Activated CD8-positive, alpha-beta T cell treated with anti-CD3 and anti-CD28 coated beads, Interleukin-2, amount 10 ng/mL, durations not matched to agents 7 days and 5 days (primary cell): ENCODE measurements at regions not wholly inside any gene's neighbourhood (a gene's known extent, or its start where the extent isn't known, plus 50 kb on each side); places are given as distances from the start of the nearest gene placed in this dataset.

Source experiments
- ATAC-seq: fragments of 150-1000 bp; cut with Tn5 transposase; one replicate; pipeline ENCODE4 v1.10.0; 2021; ENCODE audit warnings: moderate library complexity
- CTCF ChIA-PET: fragments of 350-600 bp; sonication (Branson Sonifier 250); formaldehyde crosslinking; loops from one replicate; lab custom pipeline; 2021; ENCODE audit warnings: antibody characterized with exemption; lab: Charles Lee
- POLR2A ChIA-PET: fragments of 350-600 bp; sonication (Branson Sonifier 250); formaldehyde crosslinking; loops from one replicate; lab custom pipeline; 2021; ENCODE audit warnings: antibody characterized with exemption; lab: Charles Lee
- DNase-seq: peaks from one replicate; pipeline ENCODE4 v3.0.0-alpha.2; 2020
- H3K27ac Mint-ChIP-seq: one replicate; pipeline ENCODE4 v1.8.0; 2021; ENCODE audit warnings: mild to moderate bottlenecking, mixed read lengths
- H3K27me3 Mint-ChIP-seq: one replicate; pipeline ENCODE4 v1.8.0; 2021; ENCODE audit warnings: low read depth, mixed read lengths
- H3K36me3 Mint-ChIP-seq: one replicate; pipeline ENCODE4 v1.8.0; 2021; ENCODE audit warnings: low read depth, mixed read lengths
- H3K4me1 Mint-ChIP-seq: one replicate; pipeline ENCODE4 v1.8.0; 2021; ENCODE audit warnings: low read depth, mixed read lengths
- H3K4me3 Mint-ChIP-seq: one replicate; pipeline ENCODE4 v1.8.0; 2021; ENCODE audit warnings: mild to moderate bottlenecking, mixed read lengths
- H3K9me3 Mint-ChIP-seq: one replicate; pipeline ENCODE4 v1.8.0; 2022; ENCODE audit warnings: mixed read lengths; ENCODE audit not compliant: insufficient read depth

GRCh38 chr6:169912266-169913095 lies 161.1 kb downstream of the ERMARD start:
- no peak for ATAC-seq
- CTCF ChIA-PET = no interaction called here

GRCh38 chr6:169911264-169912263 lies 160.1 kb downstream of the ERMARD start:
- H3K27ac Mint-ChIP-seq = no peak overlapping the region
- H3K9me3 Mint-ChIP-seq = no peaks in the 10 kb centered on the region
- peaks cover 3% of the 10 kb centered on the region for H3K4me1 Mint-ChIP-seq
- DNase-seq (no peak), ATAC-seq (no peak)
- CTCF ChIA-PET = no interaction called here
- peaks cover 21% of the 10 kb centered on the region for H3K27me3 Mint-ChIP-seq
- no peaks in the 10 kb centered on the region for H3K36me3 Mint-ChIP-seq
- H3K4me3 Mint-ChIP-seq = no peak overlapping the region
- POLR2A ChIA-PET = no interaction called here

More at GRCh38 chr6:169912266-169913095, 161.1 kb downstream of the ERMARD start:
- H3K9me3 Mint-ChIP-seq = no peaks in the 10 kb centered on the region
- H3K27me3 Mint-ChIP-seq = peaks cover 21% of the 10 kb centered on the region
- H3K36me3 Mint-ChIP-seq = no peaks in the 10 kb centered on the region
- no peak for DNase-seq
- H3K4me3 Mint-ChIP-seq = no peak overlapping the region
- POLR2A ChIA-PET = no interaction called here
- H3K27ac Mint-ChIP-seq = no peak overlapping the region
- H3K4me1 Mint-ChIP-seq = peaks cover 3% of the 10 kb centered on the region

GRCh38 chr6:169909113-169909512 lies 157.7 kb downstream of the ERMARD start:
- ATAC-seq (no peak), DNase-seq (no peak)
- H3K9me3 Mint-ChIP-seq = no peaks in the 10 kb centered on the region
- ChIA-PET POLR2A (no interaction called here), CTCF (no interaction called here)
- no peak overlapping the region for H3K4me3 Mint-ChIP-seq
- no peak overlapping the region for H3K27ac Mint-ChIP-seq
- peaks cover 15% of the 10 kb centered on the region for H3K27me3 Mint-ChIP-seq
- H3K36me3 Mint-ChIP-seq = no peaks in the 10 kb centered on the region
- peaks cover 3% of the 10 kb centered on the region for H3K4me1 Mint-ChIP-seq

- H3K36me3 Mint-ChIP-seq = no peaks in the 10 kb centered on the region
- H3K9me3 Mint-ChIP-seq = no peaks in the 10 kb centered on the region
- no peak overlapping the region for H3K4me3 Mint-ChIP-seq
- CTCF ChIA-PET = no interaction called here
- no peak overlapping the region for H3K27ac Mint-ChIP-seq
- H3K4me1 Mint-ChIP-seq = peaks cover 3% of the 10 kb centered on the region
- H3K27me3 Mint-ChIP-seq = peaks cover 10% of the 10 kb centered on the region
- DNase-seq (no peak), ATAC-seq (no peak)
- POLR2A ChIA-PET = no interaction called here
These were observed 157.0 kb downstream of the ERMARD start for GRCh38 chr6:169908403-169908933.

- ATAC-seq (no peak), DNase-seq (no peak)
- no peak overlapping the region for H3K27ac Mint-ChIP-seq
- ChIA-PET CTCF (no interaction called here), POLR2A (no interaction called here)
- no peaks in the 10 kb centered on the region for H3K9me3 Mint-ChIP-seq
- H3K4me3 Mint-ChIP-seq = no peak overlapping the region
- no peaks in the 10 kb centered on the region for H3K4me1 Mint-ChIP-seq
- H3K36me3 Mint-ChIP-seq = no peaks in the 10 kb centered on the region
- peaks cover 7% of the 10 kb centered on the region for H3K27me3 Mint-ChIP-seq
These were observed 156.1 kb downstream of the ERMARD start for GRCh38 chr6:169907419-169908115.

- DNase-seq = no peak
- Mint-ChIP-seq H3K4me3 (no peak overlapping the region), H3K36me3 (no peaks in the 10 kb centered on the region), H3K27ac (no peak overlapping the region), H3K27me3 (peaks cover 3% of the 10 kb centered on the region), H3K9me3 (no peaks in the 10 kb centered on the region), H3K4me1 (no peaks in the 10 kb centered on the region)
- POLR2A ChIA-PET = no interaction called here
- no peak for ATAC-seq
- CTCF ChIA-PET = no interaction called here
These were observed 155.4 kb downstream of the ERMARD start for GRCh38 chr6:169906688-169907418.

GRCh38 chr6:169906004-169906687 lies 154.7 kb downstream of the ERMARD start:
- no peak overlapping the region for H3K4me3 Mint-ChIP-seq
- no peaks in the 10 kb centered on the region for H3K36me3 Mint-ChIP-seq
- no peaks in the 10 kb centered on the region for H3K4me1 Mint-ChIP-seq
- ATAC-seq (no peak), DNase-seq (no peak)
- ChIA-PET POLR2A (no interaction called here), CTCF (no interaction called here)
- H3K27me3 Mint-ChIP-seq = peaks cover 3% of the 10 kb centered on the region
- H3K9me3 Mint-ChIP-seq = no peaks in the 10 kb centered on the region
- H3K27ac Mint-ChIP-seq = no peak overlapping the region

GRCh38 chr6:169905041-169905807 lies 153.8 kb downstream of the ERMARD start:
- CTCF ChIA-PET = no interaction called here
- POLR2A ChIA-PET = no interaction called here
- Mint-ChIP-seq H3K4me1 (no peaks in the 10 kb centered on the region), H3K4me3 (no peak overlapping the region), H3K9me3 (no peaks in the 10 kb centered on the region), H3K27ac (no peak overlapping the region), H3K36me3 (no peaks in the 10 kb centered on the region), H3K27me3 (peaks cover 3% of the 10 kb centered on the region)
- ATAC-seq (no peak), DNase-seq (no peak)

- no peak for DNase-seq
- no peak overlapping the region for H3K4me3 Mint-ChIP-seq
- no peaks in the 10 kb centered on the region for H3K9me3 Mint-ChIP-seq
- ChIA-PET CTCF (no interaction called here), POLR2A (no interaction called here)
- no peaks in the 10 kb centered on the region for H3K4me1 Mint-ChIP-seq
- H3K27ac Mint-ChIP-seq = no peak overlapping the region
- no peaks in the 10 kb centered on the region for H3K36me3 Mint-ChIP-seq
- peaks cover 3% of the 10 kb centered on the region for H3K27me3 Mint-ChIP-seq
- ATAC-seq = no peak
These were observed 152.9 kb downstream of the ERMARD start for GRCh38 chr6:169904051-169904922.
